Endothelial cell of umbilical vein (primary cell): ENCODE measurements at regions not wholly inside any gene's neighbourhood (a gene's known extent, or its start where the extent isn't known, plus 50 kb on each side); places are given as distances from the start of the nearest gene placed in this dataset.

Experiments used
- BruUV-seq: library from RNA; stranded (reverse); fragments of 400-500 nt; replicated peaks from 2 replicates; lab custom pipeline; 2021; lab: Mats Ljungman, UMichigan
- CTCF ChIA-PET: fragments of 300-600, 350-600 bp; sonication (Branson Sonifier 250); formaldehyde crosslinking; loops from one replicate; lab custom pipeline; 2021; ENCODE audit warnings: antibody characterized with exemption, inconsistent platforms; lab: Charles Lee
- POLR2A ChIA-PET: fragments of 300-600, 350-600 bp; sonication (Branson Sonifier 250); formaldehyde crosslinking; loops from one replicate; lab custom pipeline; 2021; ENCODE audit warnings: antibody characterized with exemption, inconsistent platforms; lab: Charles Lee
- DNase-seq: peaks from one replicate; pipeline ENCODE4 v3.0.0-alpha.2; 2011; ENCODE audit warnings: low read depth, low spot score
- FAIRE-seq: peaks from 2 replicates; lab custom pipeline; 2011; peaks lifted over from hg19 to GRCh38; lab: Jason Lieb, UNC
- H2AFZ ChIP-seq: 2 replicates; pipeline ENCODE4 v1.6.0; 2012; ENCODE audit warnings: low read depth, low read length, control low read depth, inconsistent platforms
- H3K27ac ChIP-seq: 2 replicates; pipeline ENCODE4 v1.5.1; 2011; ENCODE audit warnings: low read depth, mild to moderate bottlenecking, control low read depth, low read length, moderate library complexity; ENCODE audit not compliant: insufficient read depth
- H3K27me3 ChIP-seq, 2 experiments: 2 replicates each; pipeline versions ENCODE4 v1.6.0 to v1.6.1; 2011; ENCODE audit warnings: low read length in 2 of 2, mixed read lengths in 1 of 2; ENCODE audit not compliant: control insufficient read depth in 2 of 2, insufficient read depth in 2 of 2
- H3K36me3 ChIP-seq, 2 experiments: 2 replicates in 1 of 2; 3 replicates in 1 of 2; pipeline ENCODE4 v1.5.1; 2011; ENCODE audit warnings: low read length in 2 of 2, mild to moderate bottlenecking in 1 of 2, moderate library complexity in 1 of 2; ENCODE audit not compliant: control insufficient read depth in 2 of 2, insufficient read depth in 2 of 2; ENCODE audit errors: extremely low read depth in 1 of 2
- H3K4me1 ChIP-seq: 3 replicates; pipeline ENCODE4 v1.5.1; 2011; ENCODE audit warnings: mild to moderate bottlenecking, low read length; ENCODE audit not compliant: control insufficient read depth, insufficient read depth; ENCODE audit errors: extremely low read depth
- H3K4me2 ChIP-seq: 2 replicates; pipeline ENCODE4 v1.6.1; 2011; ENCODE audit warnings: low read length, control low read depth, mixed read lengths; ENCODE audit not compliant: insufficient read depth
- H3K4me3 ChIP-seq, 3 experiments: fragments of 200-600 bp in 1 of 3; sonication (generic), shearing (Covaris generic) in 1 of 3; replicated peaks in 1 of 3; 2 replicates each; pipeline ENCODE4 v1.5.1; 2011 to 2016; ENCODE audit warnings: control low read depth in 3 of 3, low read length in 3 of 3, mild to moderate bottlenecking in 2 of 3, inconsistent platforms in 1 of 3, low read depth in 1 of 3, moderate library complexity in 1 of 3; ENCODE audit not compliant: insufficient read depth in 1 of 3
- H3K79me2 ChIP-seq: 2 replicates; pipeline ENCODE4 v1.6.0; 2012; ENCODE audit warnings: low read length, inconsistent platforms; ENCODE audit not compliant: control insufficient read depth, insufficient read depth
- H3K9ac ChIP-seq: replicated peaks from 2 replicates; pipeline ENCODE3; 2011; ENCODE audit warnings: low read length, control low read depth; ENCODE audit not compliant: insufficient read depth; ENCODE audit errors: extremely low read depth
- H3K9me1 ChIP-seq: replicated peaks from 3 replicates; pipeline ENCODE4 v1.6.0; 2011; ENCODE audit warnings: mild to moderate bottlenecking, low read length; ENCODE audit not compliant: control insufficient read depth, insufficient read depth; ENCODE audit errors: extremely low read depth
- H3K9me3 ChIP-seq: replicated peaks from 2 replicates; pipeline ENCODE4 v1.5.1; 2012; ENCODE audit warnings: low read length, inconsistent platforms; ENCODE audit not compliant: control insufficient read depth, insufficient read depth
- H4K20me1 ChIP-seq: replicated peaks from 2 replicates; pipeline ENCODE3; 2011; ENCODE audit warnings: mild to moderate bottlenecking, low read length; ENCODE audit not compliant: control insufficient read depth, insufficient read depth; ENCODE audit errors: extremely low read depth
- CTCF ChIP-seq, 2 donors: IDR thresholded peaks; 1 replicate in 1 of 2; 2 replicates in 1 of 2; pipeline ENCODE4 v1.5.1; 2011; ENCODE audit warnings: low read length in 2 of 2, mild to moderate bottlenecking in 2 of 2, moderate library complexity in 2 of 2, control low read depth in 1 of 2, inconsistent platforms in 1 of 2, low read depth in 1 of 2; ENCODE audit not compliant: insufficient read depth in 1 of 2; ENCODE audit errors: extremely low read depth in 1 of 2
- EZH2 ChIP-seq: IDR thresholded peaks from 2 replicates; pipeline ENCODE4 v1.6.1; 2012; ENCODE audit warnings: borderline replicate concordance, low read depth, mild to moderate bottlenecking, moderate library complexity, low read length, inconsistent platforms; ENCODE audit not compliant: severe bottlenecking
- FOS ChIP-seq: IDR thresholded peaks from 2 replicates; pipeline ENCODE4 v1.6.1; 2011; ENCODE audit warnings: mild to moderate bottlenecking, low read length, moderate library complexity, borderline replicate concordance; ENCODE audit not compliant: insufficient read depth
- GATA2 ChIP-seq: IDR thresholded peaks from 2 replicates; pipeline ENCODE4 v1.7.0; 2011; ENCODE audit warnings: low read depth, mild to moderate bottlenecking, moderate library complexity, mixed read lengths, low read length; ENCODE audit not compliant: insufficient read length, insufficient read depth
- JUN ChIP-seq: IDR thresholded peaks from 2 replicates; pipeline ENCODE4 v1.6.1; 2011; ENCODE audit warnings: borderline replicate concordance, low read depth; ENCODE audit not compliant: insufficient read length, insufficient read depth
- MYC ChIP-seq: IDR thresholded peaks from one replicate; pipeline ENCODE4 v1.6.1; 2011; ENCODE audit warnings: mild to moderate bottlenecking, low read depth, low read length
- POLR2A ChIP-seq: IDR thresholded peaks from 2 replicates; pipeline ENCODE4 v1.6.1; 2012; ENCODE audit warnings: low read depth, mild to moderate bottlenecking, control low read depth, low read length
- POLR2AphosphoS5 ChIP-seq: IDR thresholded peaks from 2 replicates; pipeline ENCODE4 v1.6.1; 2012; ENCODE audit warnings: low read depth, mild to moderate bottlenecking, control low read depth, low read length, moderate library complexity; ENCODE audit not compliant: insufficient read depth
- dilution Hi-C: fragments of 300-500 bp; cut with MboI; formaldehyde crosslinking; loops from one replicate; pipeline ENCODE4 v1.15.0; 2019; ENCODE audit warnings: low sequenced_read_pairs; ENCODE audit not compliant: extremely low pct_ligation_motif_present
- intact Hi-C: fragments of 100-400 bp; cut with micrococcal nuclease; formaldehyde crosslinking; loops from one replicate; pipeline ENCODE4 v1.10.0; 2022

- Histone ChIP-seq H3K27me3 (no peaks in the 10 kb centered on the region), H3K4me3 (no peak overlapping the region), H3K4me2 (no peak overlapping the region), H3K9ac (no peak overlapping the region), H4K20me1 (no peaks in the 10 kb centered on the region), H3K36me3 (no peaks in the 10 kb centered on the region), H2AFZ (no peak overlapping the region), H3K9me1 (no peaks in the 10 kb centered on the region), H3K4me1 (peaks cover 17% of the 10 kb centered on the region), H3K27ac (no peak overlapping the region), H3K9me3 (no peaks in the 10 kb centered on the region), H3K79me2 (no peaks in the 10 kb centered on the region)
- dilution Hi-C loops (no loop called here), intact Hi-C loops (no loop called here)
- DNase-seq (no peak), FAIRE-seq (no peak)
- POLR2A ChIA-PET, result no interaction called here
- BruUV-seq, result no TSS peak
- CTCF ChIA-PET, result no interaction called here
- TF ChIP-seq MYC (no peak), JUN (no peak), POLR2A (no peak), CTCF (IDR thresholded peaks at IDR 0.05; ENCODE audit: extremely low read depth in 1 of 2, insufficient read depth in 1 of 2, low read depth in 1 of 2, low read length in 2 of 2) (no peak), GATA2 (no peak), EZH2 (no peak), FOS (no peak), POLR2AphosphoS5 (no peak)
Measured at GRCh38 chr6:144895313-144896278, 610.5 kb downstream of the UTRN start.
